ENCODE measurements at regions not wholly inside any gene's neighbourhood (a gene's known extent, or its start where the extent isn't known, plus 50 kb on each side); places are given as distances from the start of the nearest gene placed in this dataset.

DNA sequence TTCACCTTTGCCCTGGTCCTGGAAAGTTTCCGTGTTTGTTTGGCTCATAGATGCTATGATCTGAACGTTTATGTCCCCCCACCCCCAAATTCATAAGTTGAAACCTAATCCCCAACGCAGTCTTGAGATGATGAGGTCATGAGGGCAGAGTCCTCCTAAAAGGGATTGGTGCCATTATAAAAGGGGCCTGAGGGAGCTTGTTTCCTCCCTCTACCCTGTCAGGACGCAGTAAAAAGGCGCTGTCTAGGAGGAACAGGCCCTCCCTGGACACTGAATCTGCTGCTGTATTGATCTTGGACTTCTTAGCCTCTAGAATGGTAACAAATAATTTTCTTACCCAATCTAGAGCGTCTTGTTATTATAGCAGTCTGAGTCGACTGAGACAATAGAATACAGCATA, 2190.6 kb upstream of the TENM3 start:
- no peak for TF ChIP-seq POLR2A (IDR thresholded peaks at IDR 0.05)
- TF ChIP-seq, protein P1, sequence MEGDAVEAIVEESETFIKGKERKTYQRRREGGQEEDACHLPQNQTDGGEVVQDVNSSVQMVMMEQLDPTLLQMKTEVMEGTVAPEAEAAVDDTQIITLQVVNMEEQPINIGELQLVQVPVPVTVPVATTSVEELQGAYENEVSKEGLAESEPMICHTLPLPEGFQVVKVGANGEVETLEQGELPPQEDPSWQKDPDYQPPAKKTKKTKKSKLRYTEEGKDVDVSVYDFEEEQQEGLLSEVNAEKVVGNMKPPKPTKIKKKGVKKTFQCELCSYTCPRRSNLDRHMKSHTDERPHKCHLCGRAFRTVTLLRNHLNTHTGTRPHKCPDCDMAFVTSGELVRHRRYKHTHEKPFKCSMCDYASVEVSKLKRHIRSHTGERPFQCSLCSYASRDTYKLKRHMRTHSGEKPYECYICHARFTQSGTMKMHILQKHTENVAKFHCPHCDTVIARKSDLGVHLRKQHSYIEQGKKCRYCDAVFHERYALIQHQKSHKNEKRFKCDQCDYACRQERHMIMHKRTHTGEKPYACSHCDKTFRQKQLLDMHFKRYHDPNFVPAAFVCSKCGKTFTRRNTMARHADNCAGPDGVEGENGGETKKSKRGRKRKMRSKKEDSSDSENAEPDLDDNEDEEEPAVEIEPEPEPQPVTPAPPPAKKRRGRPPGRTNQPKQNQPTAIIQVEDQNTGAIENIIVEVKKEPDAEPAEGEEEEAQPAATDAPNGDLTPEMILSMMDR (IDR thresholded peaks at IDR 0.05), result no peak
- TF ChIP-seq EP300 (IDR thresholded peaks at IDR 0.05), result no peak
